Stimulated activated naive CD8-positive, alpha-beta T cell treated with anti-CD3 and anti-CD28 coated beads, Interleukin-15, amount 100 ng/mL, for 72 hours (primary cell): ENCODE measurements at regions not wholly inside any gene's neighbourhood (a gene's known extent, or its start where the extent isn't known, plus 50 kb on each side); places are given as distances from the start of the nearest gene placed in this dataset.

ENCODE experiments used
- ATAC-seq: fragments of 150-1000 bp; cut with Tn5 transposase; 2 replicates; pipeline ENCODE4 v1.10.0; 2021; ENCODE audit warnings: mild to moderate bottlenecking, moderate library complexity
- DNase-seq, 2 donors: peaks; one replicate each; pipeline ENCODE4 v3.0.0; 2021 to 2022
- H3K27ac Mint-ChIP-seq, 2 donors: one replicate each; pipeline ENCODE4 v1.8.0; 2022; ENCODE audit warnings: mild to moderate bottlenecking in 2 of 2, mixed read lengths in 2 of 2, moderate library complexity in 2 of 2
- H3K27me3 Mint-ChIP-seq: one replicate; pipeline ENCODE4 v1.8.0; 2022; ENCODE audit warnings: mixed read lengths
- H3K4me1 Mint-ChIP-seq: one replicate; pipeline ENCODE4 v1.8.0; 2022; ENCODE audit warnings: mild to moderate bottlenecking, mixed read lengths
- H3K4me3 Mint-ChIP-seq, 2 donors: one replicate each; pipeline ENCODE4 v1.8.0; 2022; ENCODE audit warnings: mild to moderate bottlenecking in 2 of 2, mixed read lengths in 2 of 2, moderate library complexity in 1 of 2
- H3K9me3 Mint-ChIP-seq, 2 donors: one replicate each; pipeline ENCODE4 v1.8.0; 2022; ENCODE audit warnings: mixed read lengths in 2 of 2

DNA sequence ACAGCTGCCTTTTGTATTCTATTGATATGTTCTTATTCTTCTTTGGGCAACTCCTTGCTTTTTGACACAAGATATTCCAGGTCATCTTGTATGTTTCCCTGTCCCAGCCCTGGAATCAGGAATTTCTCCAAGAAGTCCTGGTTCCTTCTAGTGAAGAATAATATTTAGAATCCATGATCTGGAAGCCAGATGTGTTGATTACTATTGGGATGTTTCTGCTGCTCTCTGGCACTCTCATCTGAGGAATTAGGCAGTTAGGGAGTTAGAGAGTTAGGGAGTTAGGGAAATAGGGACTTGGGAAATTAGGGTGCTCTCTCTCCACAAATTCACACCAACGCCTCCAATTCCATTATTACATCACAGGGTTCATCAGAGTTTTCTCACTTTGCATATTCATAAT, 191.2 kb downstream of the ZNF330 start:
- ATAC-seq (no peak), DNase-seq (no peak)
- no peak overlapping the region for H3K4me3 Mint-ChIP-seq
- no peak overlapping the region for H3K27ac Mint-ChIP-seq
- H3K4me1 Mint-ChIP-seq = no peaks in the 10 kb centered on the region
- no peaks in the 10 kb centered on the region for H3K27me3 Mint-ChIP-seq
- H3K9me3 Mint-ChIP-seq = no peaks in the 10 kb centered on the region

DNA sequence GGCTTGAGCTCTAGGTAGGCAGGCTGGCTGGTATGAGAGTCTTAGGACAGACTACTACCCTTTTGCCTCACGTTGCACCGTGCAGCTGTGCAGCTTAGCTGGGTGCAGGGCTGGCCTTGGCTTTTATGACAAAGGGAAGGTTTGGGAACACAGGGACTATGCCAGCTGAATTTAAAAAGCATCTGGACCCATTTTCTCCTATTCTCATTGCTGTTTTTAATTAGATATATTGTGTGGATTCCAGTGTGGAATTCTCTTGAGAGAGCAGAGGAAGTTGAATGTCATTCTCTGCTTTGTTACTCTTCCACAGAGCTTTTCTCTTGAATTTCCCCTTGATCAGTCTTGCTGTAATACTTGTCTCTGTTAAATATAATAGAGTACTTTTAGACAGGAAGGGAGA, 192.7 kb downstream of the ZNF330 start:
- no peak for ATAC-seq
- no peak for DNase-seq
- Mint-ChIP-seq H3K9me3 (no peaks in the 10 kb centered on the region), H3K27me3 (no peaks in the 10 kb centered on the region), H3K27ac (no peak overlapping the region), H3K4me3 (no peak overlapping the region), H3K4me1 (no peaks in the 10 kb centered on the region)

- H3K9me3 Mint-ChIP-seq = no peaks in the 10 kb centered on the region
- no peak for DNase-seq
- H3K4me1 Mint-ChIP-seq = no peaks in the 10 kb centered on the region
- H3K27ac Mint-ChIP-seq = no peak overlapping the region
- no peak for ATAC-seq
- H3K4me3 Mint-ChIP-seq = no peak overlapping the region
- no peaks in the 10 kb centered on the region for H3K27me3 Mint-ChIP-seq
These were observed 195.0 kb downstream of the ZNF330 start for GRCh38 chr4:141415651-141416050.

DNA sequence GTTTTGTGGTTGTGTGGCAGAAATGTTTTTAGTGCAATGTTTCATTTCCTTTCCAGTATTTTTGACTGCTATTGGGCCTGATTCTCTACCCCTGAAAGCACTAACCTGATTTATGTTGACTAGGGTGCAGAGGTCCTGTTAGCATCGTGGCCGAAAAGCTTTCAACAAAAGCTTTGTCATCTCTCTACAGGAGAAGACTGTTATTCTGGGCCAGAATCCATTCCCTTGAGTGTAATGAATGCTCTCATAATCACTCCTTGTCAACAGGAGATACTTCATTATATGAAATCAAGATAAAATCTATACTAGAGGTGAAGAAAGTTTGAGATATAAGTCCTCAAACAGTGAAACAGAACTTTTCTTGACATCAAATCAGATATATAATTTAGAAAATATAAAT, 195.5 kb downstream of the ZNF330 start:
- Mint-ChIP-seq H3K4me3 (no peak overlapping the region), H3K27me3 (no peaks in the 10 kb centered on the region), H3K9me3 (no peaks in the 10 kb centered on the region), H3K27ac (no peak overlapping the region), H3K4me1 (no peaks in the 10 kb centered on the region)
- no peak for DNase-seq
- ATAC-seq = no peak

DNA sequence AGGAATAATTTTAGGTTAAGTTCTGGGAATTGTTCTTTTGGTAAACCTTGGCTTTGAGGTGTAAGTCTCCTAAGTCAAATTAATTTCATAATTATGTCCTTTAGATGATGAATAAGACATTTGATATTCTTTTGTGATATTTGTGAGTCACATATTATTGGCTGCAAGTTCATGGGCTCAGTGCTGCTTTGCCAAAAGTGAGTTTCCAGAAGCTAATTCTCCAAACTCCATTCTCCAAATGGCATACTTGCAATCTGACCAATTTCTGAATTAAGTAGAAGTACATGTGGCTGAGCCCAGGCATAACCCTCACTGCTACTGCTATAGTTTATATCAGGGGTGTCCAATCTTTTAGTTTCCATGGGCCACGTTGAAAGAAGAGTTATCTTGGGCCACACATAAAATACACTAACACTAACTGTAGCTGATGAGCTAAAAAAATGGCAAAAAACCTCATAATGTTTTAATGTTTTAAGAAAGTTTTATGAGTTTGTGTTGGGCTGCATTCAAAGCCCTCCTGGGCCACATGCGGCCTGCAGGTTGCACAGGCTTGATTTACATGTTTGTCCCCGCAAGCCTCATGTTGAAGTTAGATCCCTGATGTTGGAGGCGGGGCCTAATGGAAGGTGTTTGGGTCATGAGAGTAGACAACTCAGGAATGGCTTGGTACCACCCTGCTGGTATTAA, 196.1 kb downstream of the ZNF330 start:
- no peak overlapping the region for H3K27ac Mint-ChIP-seq
- no peak for DNase-seq

GRCh38 chr4:141417387-141417786, 196.7 kb downstream of the ZNF330 start:
- Mint-ChIP-seq H3K27ac (no peak overlapping the region), H3K9me3 (peaks cover 0 to under 1% of the 10 kb centered on the region in 2 donors), H3K27me3 (no peaks in the 10 kb centered on the region), H3K4me3 (no peak overlapping the region), H3K4me1 (no peaks in the 10 kb centered on the region)
- no peak for DNase-seq
- no peak for ATAC-seq

More for the DNA sequence above, 196.1 kb downstream of the ZNF330 start:
- no peaks in the 10 kb centered on the region for H3K9me3 Mint-ChIP-seq
- no peaks in the 10 kb centered on the region for H3K4me1 Mint-ChIP-seq
- no peak overlapping the region for H3K4me3 Mint-ChIP-seq
- H3K27me3 Mint-ChIP-seq = no peaks in the 10 kb centered on the region
- no peak for ATAC-seq

DNA sequence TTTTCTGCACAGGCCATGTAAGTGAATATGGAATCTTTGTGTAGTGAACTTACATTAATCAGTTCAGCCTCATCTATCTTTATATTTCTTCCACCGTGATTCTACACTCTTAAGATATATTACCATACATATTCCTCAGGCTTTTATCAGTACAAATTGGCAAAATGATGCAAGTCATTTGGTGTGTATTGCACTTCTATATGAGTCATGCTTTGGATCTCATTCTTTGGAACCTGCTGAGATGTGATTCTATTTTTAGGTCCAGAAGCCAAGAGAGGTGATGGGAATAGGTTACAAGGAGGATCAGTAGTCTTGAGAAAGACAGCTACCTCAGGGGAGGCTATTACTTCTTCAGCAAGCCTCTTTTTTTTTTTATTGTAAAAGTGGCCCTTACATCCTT, 204.4 kb downstream of the ZNF330 start:
- Mint-ChIP-seq H3K27me3 (no peaks in the 10 kb centered on the region), H3K4me3 (no peak overlapping the region), H3K27ac (no peak overlapping the region), H3K9me3 (peaks cover 0 to 7% of the 10 kb centered on the region in 2 donors), H3K4me1 (no peaks in the 10 kb centered on the region)
- no peak for ATAC-seq
- DNase-seq = no peak

DNA sequence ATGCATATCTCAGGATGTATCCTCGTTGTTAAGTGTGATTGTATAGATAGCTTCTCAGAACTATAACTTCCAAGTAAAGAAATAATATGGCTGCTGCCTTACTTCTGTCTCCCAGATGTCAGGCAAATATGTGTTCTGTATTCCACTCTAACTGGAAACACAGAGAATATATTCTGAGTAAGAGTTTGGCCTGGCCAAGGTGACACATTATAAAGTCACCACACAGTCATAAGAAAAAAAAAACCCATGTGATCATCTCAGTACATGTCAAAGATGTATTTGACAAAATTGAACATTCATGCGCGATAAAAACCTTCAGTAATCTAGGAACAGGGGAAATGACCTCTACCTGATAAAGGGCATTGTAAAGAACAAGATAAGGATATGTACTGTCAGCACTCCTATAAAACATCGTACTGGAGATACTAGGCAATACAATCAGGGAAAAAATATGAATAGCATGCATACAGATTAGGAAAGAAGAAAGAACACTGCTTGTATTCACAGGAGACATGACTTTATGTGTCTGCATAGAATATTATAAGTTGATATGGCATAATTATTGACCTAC, 207.1 kb downstream of the ZNF330 start:
- DNase-seq = no peak
- H3K4me3 Mint-ChIP-seq = no peak overlapping the region
- peaks cover 0 to 2% of the 10 kb centered on the region in 2 donors for H3K9me3 Mint-ChIP-seq
- H3K27ac Mint-ChIP-seq = no peak overlapping the region
- no peak for ATAC-seq
- no peaks in the 10 kb centered on the region for H3K4me1 Mint-ChIP-seq
- H3K27me3 Mint-ChIP-seq = no peaks in the 10 kb centered on the region

DNA sequence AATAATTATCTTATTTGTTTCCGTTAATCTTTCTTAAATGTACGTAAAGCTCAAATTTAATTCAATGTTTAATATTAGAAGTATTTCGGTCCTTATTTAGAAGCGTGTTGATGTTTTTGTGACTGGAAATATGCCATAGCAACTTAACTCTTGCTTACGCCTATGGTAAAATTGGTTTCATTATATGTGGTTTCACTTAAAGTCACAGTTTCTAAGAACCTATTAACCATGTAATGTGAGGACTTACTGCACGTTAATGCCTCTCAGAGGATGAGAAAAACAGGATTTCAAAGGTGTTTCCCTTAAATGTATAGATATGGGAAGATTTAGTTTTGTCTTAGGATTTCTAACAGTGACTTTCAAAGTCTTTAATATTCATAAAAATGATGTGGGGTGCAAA, 206.4 kb upstream of the IL15 start:
- Mint-ChIP-seq H3K4me1 (no peaks in the 10 kb centered on the region), H3K4me3 (no peak overlapping the region), H3K27me3 (no peaks in the 10 kb centered on the region), H3K27ac (no peak overlapping the region), H3K9me3 (no peaks in the 10 kb centered on the region)
- ATAC-seq (no peak), DNase-seq (no peak)

DNA sequence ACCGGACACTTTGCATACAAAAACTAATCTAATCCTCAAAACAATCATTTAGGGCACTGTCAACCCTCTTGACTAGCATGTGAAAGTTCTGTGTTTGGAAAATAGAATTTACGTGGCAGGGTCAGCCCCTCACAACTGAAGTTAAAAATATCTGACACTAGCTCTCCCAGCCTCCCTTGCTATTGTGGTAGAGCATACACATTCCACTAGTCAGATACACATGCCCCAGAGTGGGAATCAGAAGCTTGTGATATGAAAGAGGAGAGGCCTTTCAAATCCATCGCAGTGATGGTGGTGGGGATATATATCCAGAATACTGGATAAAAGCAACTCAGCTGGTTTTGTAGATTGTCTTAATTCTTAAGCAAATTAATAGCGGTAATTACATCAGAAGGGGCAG, 205.7 kb upstream of the IL15 start:
- no peaks in the 10 kb centered on the region for H3K27me3 Mint-ChIP-seq
- DNase-seq (no peak), ATAC-seq (no peak)
- no peak overlapping the region for H3K4me3 Mint-ChIP-seq
- no peaks in the 10 kb centered on the region for H3K4me1 Mint-ChIP-seq
- H3K9me3 Mint-ChIP-seq = no peaks in the 10 kb centered on the region
- no peak overlapping the region for H3K27ac Mint-ChIP-seq

- Mint-ChIP-seq H3K4me3 (no peak overlapping the region), H3K4me1 (no peaks in the 10 kb centered on the region), H3K9me3 (no peaks in the 10 kb centered on the region), H3K27me3 (no peaks in the 10 kb centered on the region), H3K27ac (no peak overlapping the region)
- no peak for ATAC-seq
- DNase-seq = no peak
These were observed 204.2 kb upstream of the IL15 start for GRCh38 chr4:141432000-141432712.

GRCh38 chr4:141435446-141436225, 200.7 kb upstream of the IL15 start:
- no peak overlapping the region for H3K4me3 Mint-ChIP-seq
- ATAC-seq = no peak
- no peaks in the 10 kb centered on the region for H3K27me3 Mint-ChIP-seq
- no peak for DNase-seq
- no peaks in the 10 kb centered on the region for H3K9me3 Mint-ChIP-seq
- H3K4me1 Mint-ChIP-seq = no peaks in the 10 kb centered on the region
- H3K27ac Mint-ChIP-seq = no peak overlapping the region

GRCh38 chr4:141439223-141439622, 197.2 kb upstream of the IL15 start:
- H3K27me3 Mint-ChIP-seq = no peaks in the 10 kb centered on the region
- no peak overlapping the region for H3K27ac Mint-ChIP-seq
- no peak for DNase-seq
- no peaks in the 10 kb centered on the region for H3K9me3 Mint-ChIP-seq
- H3K4me1 Mint-ChIP-seq = no peaks in the 10 kb centered on the region
- ATAC-seq = no peak
- H3K4me3 Mint-ChIP-seq = no peak overlapping the region

- H3K27me3 Mint-ChIP-seq = no peaks in the 10 kb centered on the region
- no peak overlapping the region for H3K27ac Mint-ChIP-seq
- H3K4me3 Mint-ChIP-seq = no peak overlapping the region
- DNase-seq (no peak), ATAC-seq (no peak)
- H3K4me1 Mint-ChIP-seq = no peaks in the 10 kb centered on the region
- no peaks in the 10 kb centered on the region for H3K9me3 Mint-ChIP-seq
These were observed 188.6 kb upstream of the IL15 start for GRCh38 chr4:141447761-141448160.

GRCh38 chr4:141448490-141448889, 187.9 kb upstream of the IL15 start:
- no peak overlapping the region for H3K4me3 Mint-ChIP-seq

DNA sequence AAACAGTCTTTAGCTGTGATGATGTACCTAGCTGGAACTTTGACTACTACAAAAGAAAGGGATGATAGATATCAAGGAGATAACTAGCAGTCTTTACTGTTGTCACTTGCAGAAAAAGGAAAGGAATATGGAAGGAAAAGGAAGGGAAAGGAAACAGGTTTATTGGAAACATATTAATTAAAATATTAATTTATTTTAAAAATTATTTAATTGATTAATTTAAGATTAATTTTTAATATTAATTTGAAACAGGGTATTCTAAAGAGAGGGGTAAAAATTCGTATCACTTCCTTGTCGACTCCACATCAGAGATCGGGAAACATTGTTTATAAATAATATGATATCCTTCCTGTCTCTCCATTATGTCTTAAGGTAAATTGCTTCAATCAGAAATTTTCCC, 186.5 kb upstream of the IL15 start:
- H3K4me1 Mint-ChIP-seq = no peaks in the 10 kb centered on the region
- ATAC-seq = no peak
- no peak overlapping the region for H3K4me3 Mint-ChIP-seq
- no peaks in the 10 kb centered on the region for H3K27me3 Mint-ChIP-seq
- no peak overlapping the region for H3K27ac Mint-ChIP-seq
- no peaks in the 10 kb centered on the region for H3K9me3 Mint-ChIP-seq
- no peak for DNase-seq

More at GRCh38 chr4:141448490-141448889, 187.9 kb upstream of the IL15 start:
- DNase-seq (no peak), ATAC-seq (no peak)
- Mint-ChIP-seq H3K4me1 (no peaks in the 10 kb centered on the region), H3K9me3 (no peaks in the 10 kb centered on the region), H3K27me3 (no peaks in the 10 kb centered on the region), H3K27ac (no peak overlapping the region)
